DMS79 treated with DMSO at 0.1 percent for 48 hours (cell line): ENCODE measurements at regions not wholly inside any gene's neighbourhood (a gene's known extent, or its start where the extent isn't known, plus 50 kb on each side); places are given as distances from the start of the nearest gene placed in this dataset.

Experiments
- DNase-seq: peaks from one replicate; lab custom pipeline; 2025; lab: John Stamatoyannopoulos, UW

DNA sequence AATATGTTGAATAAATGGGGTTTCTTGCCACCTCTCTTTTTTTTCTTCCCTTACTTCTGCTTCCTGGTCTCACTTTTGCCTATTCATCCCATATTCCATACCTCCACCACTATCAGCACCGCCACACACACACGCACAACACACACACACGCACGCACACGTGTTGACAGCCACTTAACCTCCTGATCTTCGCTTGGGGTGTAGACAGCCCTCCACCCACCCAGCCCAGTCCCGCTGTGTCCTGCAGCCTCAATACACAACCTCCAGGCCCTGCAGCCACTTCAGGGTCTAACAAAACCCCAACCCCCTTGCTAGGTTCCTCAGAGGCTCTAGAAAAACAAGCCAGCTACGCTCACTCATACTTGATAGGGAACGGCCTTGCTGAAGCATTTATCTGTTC is 72.3 kb downstream of the LINC00237 start:
- DNase-seq, result no peak

- DNase-seq, result no peak
Observed at GRCh38 chr20:21031666-21032065, 74.5 kb downstream of the LINC00237 start.

GRCh38 chr20:21029341-21029740 is 76.8 kb downstream of the LINC00237 start:
- DNase-seq, result no peak

DNA sequence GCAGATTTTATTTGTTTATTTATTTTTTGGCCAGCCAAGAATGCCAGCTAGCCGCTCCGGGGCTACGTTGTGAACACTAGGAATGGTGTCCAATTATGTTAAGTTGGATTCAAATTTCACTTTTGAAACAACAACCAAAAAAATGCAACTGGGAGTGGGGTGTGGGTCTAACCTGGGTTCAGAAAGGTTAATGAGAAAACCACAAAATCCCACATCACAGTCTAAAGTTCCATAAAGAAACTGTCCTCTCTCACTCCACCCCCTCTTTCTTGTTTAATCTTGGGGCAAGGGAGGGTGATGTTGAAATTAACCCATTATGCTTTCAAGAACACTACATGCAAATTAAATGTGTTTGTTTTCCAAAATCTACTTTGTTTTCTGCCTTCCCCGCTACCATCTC is 77.2 kb downstream of the LINC00237 start:
- DNase-seq, result no peak

GRCh38 chr20:21028436-21028835 is 77.7 kb downstream of the LINC00237 start:
- DNase-seq, result no peak

GRCh38 chr20:21027569-21027968 is 78.6 kb downstream of the LINC00237 start:
- no peak for DNase-seq

- DNase-seq, result no peak
Observed at GRCh38 chr20:21026951-21027350, 79.2 kb downstream of the LINC00237 start.

DNA sequence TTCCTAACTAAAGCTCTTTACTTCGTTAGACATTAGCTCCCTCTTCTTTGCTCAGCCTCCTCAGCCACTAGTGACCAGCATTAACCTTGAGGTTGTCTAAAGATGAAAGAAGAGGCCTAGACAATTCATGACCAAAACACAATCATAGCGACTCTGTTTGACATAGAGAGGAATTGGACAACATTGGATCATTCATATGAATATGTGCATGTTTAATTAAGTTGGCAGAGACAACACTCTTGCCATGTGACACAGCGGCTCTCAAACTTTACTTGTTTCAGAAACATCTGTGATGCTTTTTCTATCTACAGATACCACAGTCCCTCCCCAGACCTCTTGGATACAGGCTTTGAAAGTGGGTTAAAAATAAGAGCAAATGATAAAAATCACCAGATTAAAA is 81.7 kb downstream of the LINC00237 start:
- no peak for DNase-seq

DNA sequence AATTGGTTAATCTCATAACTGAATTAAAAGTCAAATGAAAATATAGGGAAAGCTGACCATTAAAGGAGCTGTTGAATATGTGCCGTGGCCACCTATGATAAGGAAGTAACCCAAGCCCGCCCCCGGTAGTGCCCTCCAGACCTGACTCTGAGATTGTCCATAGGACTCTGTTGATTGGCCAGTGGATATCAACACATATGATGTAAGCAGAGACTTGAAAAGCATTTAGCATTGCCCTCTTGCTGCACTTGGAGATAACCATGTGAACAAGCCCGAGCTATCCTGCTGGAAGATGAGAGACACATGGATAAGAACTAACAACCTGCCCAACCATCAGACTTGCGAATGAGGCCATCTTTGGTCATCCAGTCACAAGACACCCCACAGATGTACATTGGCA is 83.2 kb downstream of the LINC00237 start:
- DNase-seq, result no peak

DNA sequence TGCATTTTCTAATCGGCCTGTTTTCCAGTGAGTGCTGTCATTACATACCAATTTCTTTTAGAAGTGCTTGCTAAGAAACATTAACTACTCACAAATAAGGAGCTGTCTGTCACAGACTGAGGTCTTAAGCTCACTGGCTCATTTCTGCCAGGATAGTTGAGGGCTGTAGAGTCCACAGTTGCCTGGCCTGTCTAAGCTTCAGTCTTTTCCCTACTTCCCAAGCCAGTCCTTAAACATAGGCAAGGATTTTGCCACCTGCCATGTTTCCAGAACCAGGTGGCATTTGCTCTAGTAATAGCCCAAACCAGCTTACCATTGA is 84.7 kb downstream of the LINC00237 start:
- DNase-seq, result no peak

DNA sequence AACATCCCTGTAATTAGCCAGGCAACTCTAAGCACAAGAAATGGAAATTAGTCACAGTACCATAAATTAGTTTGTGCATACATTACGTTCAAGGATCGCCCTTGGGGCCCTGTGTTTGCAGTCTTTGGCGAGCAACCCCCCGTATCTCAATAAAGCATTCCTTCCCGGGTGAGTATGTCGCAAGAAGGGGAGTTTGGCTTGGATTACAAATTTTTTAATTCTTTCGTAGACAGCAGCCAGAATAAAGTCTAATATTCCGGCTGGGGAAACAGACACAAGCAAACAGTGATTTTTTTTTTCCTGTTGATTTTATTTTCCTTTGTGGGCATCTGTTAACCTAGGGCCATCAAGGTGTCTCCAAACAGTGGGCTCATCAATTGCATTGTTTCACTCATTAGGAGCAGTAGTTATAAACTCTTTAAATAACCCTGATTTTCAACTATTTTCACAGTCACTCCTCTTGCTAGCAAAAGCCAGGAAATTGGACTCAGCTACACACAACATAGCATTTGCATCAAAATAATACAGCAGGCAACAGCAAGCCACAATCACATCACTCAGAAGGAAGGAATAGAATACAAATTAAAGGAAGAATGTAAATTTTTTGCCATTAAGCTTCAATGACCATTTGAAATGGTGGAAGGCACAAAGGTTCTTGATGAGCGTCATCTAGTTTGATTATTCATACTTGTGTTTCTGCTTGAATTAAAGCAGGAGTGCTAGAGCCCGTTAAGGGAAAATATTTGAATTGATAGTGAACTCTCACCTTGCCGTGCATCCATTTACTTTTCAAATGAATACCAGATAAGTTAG is 85.3 kb downstream of the LINC00237 start:
- no peak for DNase-seq

DNA sequence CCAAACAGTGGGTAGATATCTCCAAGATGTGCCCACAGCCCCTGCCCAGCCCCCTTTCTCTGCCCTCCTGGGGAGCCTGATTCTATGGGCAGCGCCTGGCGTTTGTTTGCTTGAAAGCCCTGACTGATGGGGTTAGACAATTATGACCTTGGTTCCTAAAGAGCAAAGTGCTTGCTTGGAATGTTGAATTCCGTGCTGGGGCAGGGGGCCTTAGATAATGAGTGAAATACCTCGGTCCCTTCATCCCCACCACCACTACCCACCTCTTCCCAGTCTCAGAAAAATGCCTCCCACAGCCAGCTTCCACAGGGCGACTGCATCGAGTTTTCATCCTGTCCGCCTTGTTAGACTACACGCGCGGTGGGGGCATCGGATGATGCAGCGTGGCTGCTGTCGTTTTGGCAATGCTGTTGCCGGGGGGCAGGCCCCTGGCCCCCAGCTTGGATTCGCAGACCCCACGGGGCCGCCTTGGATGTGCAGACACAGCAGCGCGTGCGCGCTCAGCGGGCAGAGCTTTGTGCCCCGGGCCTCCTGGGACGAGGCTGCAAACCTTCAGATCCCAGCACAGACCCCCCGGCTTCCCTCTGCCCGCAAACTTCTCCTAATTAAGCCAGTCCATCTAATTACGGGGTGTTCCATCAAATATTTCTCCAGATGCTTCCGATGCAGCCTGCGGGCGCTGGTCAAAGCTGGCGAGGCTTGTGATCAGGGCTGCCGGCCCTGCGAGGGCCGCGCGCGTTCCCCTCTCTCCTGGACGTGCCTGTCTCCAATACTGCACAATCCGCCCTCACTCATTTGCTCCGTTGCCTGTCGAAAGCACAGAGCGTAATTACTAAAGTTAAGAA is 86.1 kb downstream of the LINC00237 start:
- no peak for DNase-seq

- DNase-seq, result no peak
Observed at GRCh38 chr20:21019468-21019813, 86.7 kb downstream of the LINC00237 start.

- no peak for DNase-seq
Observed at GRCh38 chr20:21018576-21018975, 87.6 kb downstream of the LINC00237 start.

DNA sequence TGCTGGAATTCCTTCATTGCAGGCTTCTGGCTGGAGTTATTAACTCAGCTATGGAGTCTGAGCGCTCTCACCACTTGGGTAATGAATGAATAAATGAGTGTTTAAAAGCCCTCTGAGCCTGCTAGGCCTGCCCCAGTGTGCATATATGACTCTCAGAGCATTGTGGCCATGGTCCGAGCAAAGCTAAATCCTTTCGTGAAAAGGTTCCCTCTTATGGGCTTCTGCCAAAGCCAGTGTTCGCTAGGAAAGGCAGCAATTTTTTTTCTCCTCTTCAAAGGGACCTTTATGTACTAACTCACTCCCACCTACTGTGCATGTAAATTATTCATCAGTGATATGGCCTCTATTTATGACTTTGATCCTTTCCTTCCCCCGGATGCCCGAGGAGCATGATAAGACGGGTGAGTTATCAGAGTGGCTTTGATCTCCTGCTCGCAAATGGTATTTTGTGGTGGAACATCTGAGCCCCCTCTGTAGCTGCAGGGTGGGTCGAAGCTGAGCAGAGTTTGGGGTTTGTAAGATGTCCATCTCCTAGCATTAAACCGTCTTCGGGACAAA is 88.6 kb downstream of the LINC00237 start:
- DNase-seq, result no peak

GRCh38 chr20:21016751-21017150 is 89.4 kb downstream of the LINC00237 start:
- no peak for DNase-seq

DNA sequence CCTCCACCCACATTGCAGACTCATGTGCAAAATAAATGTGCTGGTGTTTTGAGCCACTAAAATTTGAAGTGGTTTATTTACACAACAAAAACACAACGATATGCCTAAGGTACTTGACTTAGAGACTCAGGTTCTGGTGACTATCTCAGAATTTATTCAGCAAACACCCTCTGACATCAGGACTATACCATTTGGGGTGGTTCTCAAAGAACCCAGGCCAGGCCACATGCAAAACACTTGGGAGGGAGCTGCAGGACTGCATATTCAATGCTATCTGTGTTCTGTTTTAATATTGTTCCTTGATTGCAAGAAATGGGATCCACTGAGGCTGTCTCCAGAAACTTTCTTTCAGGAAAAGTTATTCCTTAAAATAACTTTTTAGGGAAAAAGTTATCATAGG is 91.6 kb downstream of the LINC00237 start:
- no peak for DNase-seq

DNA sequence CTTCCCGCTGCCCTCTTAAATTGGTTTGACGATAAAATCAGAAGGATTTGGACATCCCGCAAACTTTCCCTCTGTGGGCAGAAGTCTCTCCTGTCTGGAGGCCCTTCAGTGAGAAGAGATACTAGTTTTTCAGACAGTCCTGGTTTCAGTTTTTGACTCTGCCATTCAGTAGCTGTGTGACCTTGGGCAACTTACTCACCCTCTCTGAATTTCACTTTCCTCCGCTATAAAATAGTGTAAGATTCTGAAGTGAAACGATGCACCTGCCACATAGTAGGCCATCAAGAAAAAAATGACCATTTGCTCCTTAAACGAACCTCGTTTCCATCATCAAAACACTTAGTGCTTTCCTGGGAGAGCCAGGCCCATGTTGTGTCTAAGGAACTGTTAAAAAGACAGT is 97.2 kb downstream of the LINC00237 start:
- DNase-seq, result no peak

DNA sequence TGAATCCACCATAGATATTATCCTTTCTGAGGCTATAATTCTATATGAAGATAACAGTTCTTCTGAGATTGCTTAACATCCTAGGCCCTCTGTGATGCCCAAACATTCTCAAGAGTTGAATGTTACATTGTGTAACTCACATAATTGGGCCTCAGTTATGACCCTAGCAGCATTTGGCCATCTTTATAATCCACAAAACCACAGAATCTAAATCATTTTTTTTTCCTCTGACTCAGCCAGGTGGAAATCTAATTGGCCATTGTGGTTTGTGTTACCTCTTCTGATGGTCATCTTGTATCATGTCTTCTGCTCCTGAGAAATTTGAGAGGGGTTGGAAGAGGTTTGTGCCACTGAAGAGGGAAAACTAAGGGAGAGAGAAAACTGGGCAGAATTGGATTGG is 99.5 kb downstream of the LINC00237 start:
- no peak for DNase-seq

- DNase-seq, result no peak
Observed at GRCh38 chr20:21004386-21005076, 101.6 kb downstream of the LINC00237 start.

GRCh38 chr20:21003902-21004301 is 102.3 kb downstream of the LINC00237 start:
- no peak for DNase-seq

GRCh38 chr20:21002486-21002885 is 103.7 kb downstream of the LINC00237 start:
- DNase-seq, result no peak

- DNase-seq, result no peak
Observed at GRCh38 chr20:20993372-20993771, 112.8 kb downstream of the LINC00237 start.
